HG03175 (cell line): ENCODE measurements at regions not wholly inside any gene's neighbourhood (a gene's known extent, or its start where the extent isn't known, plus 50 kb on each side); places are given as distances from the start of the nearest gene placed in this dataset.
"Not testable (repeated sequence)": the region's sequence is repeated elsewhere in the genome, so short reads cannot be mapped to it uniquely, and the experiment has no call there.

ENCODE experiments used
- ATAC-seq: cut with Tn5 transposase; IDR thresholded peaks from one replicate; pipeline ENCODE4 v1.9.1; 2021; ENCODE audit warnings: mild to moderate bottlenecking, moderate library complexity; ENCODE audit not compliant: unreplicated experiment

GRCh38 chr14:81584495-81584894, 50.8 kb upstream of the SEL1L start:
- ATAC-seq, result no peak

- ATAC-seq, result no peak
These were observed 55.9 kb upstream of the SEL1L start for GRCh38 chr14:81589381-81590065.

- ATAC-seq, result no peak
These were observed 57.6 kb upstream of the SEL1L start for GRCh38 chr14:81591266-81591665.

- no peak for ATAC-seq
These were observed 60.4 kb upstream of the SEL1L start for GRCh38 chr14:81594012-81594411.

- no peak for ATAC-seq
These were observed 72.0 kb upstream of the SEL1L start for GRCh38 chr14:81605660-81606059.

GRCh38 chr14:81613341-81614045, 79.8 kb upstream of the SEL1L start:
- no peak for ATAC-seq

- not testable (repeated sequence) for ATAC-seq
These were observed 80.6 kb upstream of the SEL1L start for GRCh38 chr14:81614302-81614701.

- ATAC-seq, result no peak
These were observed 85.0 kb upstream of the SEL1L start for GRCh38 chr14:81618695-81619094.

GRCh38 chr14:81619816-81620215, 86.2 kb upstream of the SEL1L start:
- no peak for ATAC-seq

- ATAC-seq, result not testable (repeated sequence)
These were observed 90.2 kb upstream of the SEL1L start for GRCh38 chr14:81623771-81624396.

- ATAC-seq, result no peak
These were observed 91.7 kb upstream of the SEL1L start for GRCh38 chr14:81625343-81625742.

GRCh38 chr14:81632157-81632556, 98.5 kb upstream of the SEL1L start:
- no peak for ATAC-seq

- no peak for ATAC-seq
These were observed 99.8 kb upstream of the SEL1L start for GRCh38 chr14:81633496-81633895.

GRCh38 chr14:81637639-81638038, 104.0 kb upstream of the SEL1L start:
- no peak for ATAC-seq

- ATAC-seq, result no peak
These were observed 105.1 kb upstream of the SEL1L start for GRCh38 chr14:81638656-81639280.

GRCh38 chr14:81653626-81654025, 120.0 kb upstream of the SEL1L start:
- ATAC-seq, result no peak

GRCh38 chr14:81655423-81656314, 122.0 kb upstream of the SEL1L start:
- ATAC-seq, result no peak

- ATAC-seq, result no peak
These were observed 123.2 kb upstream of the SEL1L start for GRCh38 chr14:81656811-81657210.

GRCh38 chr14:81662066-81662465, 128.4 kb upstream of the SEL1L start:
- no peak for ATAC-seq

GRCh38 chr14:81662570-81663197, 129.0 kb upstream of the SEL1L start:
- ATAC-seq, result no peak
